ENCODE measurements at regions not wholly inside any gene's neighbourhood (a gene's known extent, or its start where the extent isn't known, plus 50 kb on each side); places are given as distances from the start of the nearest gene placed in this dataset.
A peak's percentile ranks its signal among the peaks of the same experiment; 100 is the strongest.

- TF ChIP-seq NRF1 (IDR thresholded peaks at IDR 0.05; ENCODE audit: low read depth, low read length), result no peak
- peak; percentile 23; the same call in 1 of the 2 replicates for TF ChIP-seq RXRA (IDR thresholded peaks at IDR 0.05; ENCODE audit: borderline replicate concordance, low read depth)
- TF ChIP-seq MAX (IDR thresholded peaks at IDR 0.05; ENCODE audit: low read depth), result peak; percentile 66; the same call in 1 of the 2 replicates
- no peak for TF ChIP-seq MXI1 (IDR thresholded peaks at IDR 0.05; ENCODE audit: low read depth, low read length)
- peak; percentile 49 for TF ChIP-seq PBX3 (IDR thresholded peaks at IDR 0.05)
- TF ChIP-seq TAF1 (IDR thresholded peaks at IDR 0.05; ENCODE audit: borderline replicate concordance, low read depth, low read length), result no peak
- no peak for TF ChIP-seq SIN3A (IDR thresholded peaks at IDR 0.05; ENCODE audit: borderline replicate concordance, low read depth, low read length)
- peak; percentile 67; the same call in 1 of the 2 replicates for TF ChIP-seq JUND (IDR thresholded peaks at IDR 0.05)
- no peak for TF ChIP-seq MEF2A (IDR thresholded peaks at IDR 0.05; ENCODE audit: borderline replicate concordance, low read depth)
- TF ChIP-seq POLR2AphosphoS5 (IDR thresholded peaks at IDR 0.05; ENCODE audit: low read depth, low read length), result no peak
Measured at GRCh38 chr11:27234043-27234668, 128.9 kb downstream of the CCDC34 start (continued).

- H3K9me2 ChIP-seq, result no peaks in the 10 kb centered on the region
- 98% methylated on average over 3 of the region's 3 CpGs for WGBS (ENCODE audit: low lambda C conversion rate)
- H3K4me2 ChIP-seq, result peak overlapping the region; percentile 42; the same call in 1 of the 2 replicates
- H3K27me3 ChIP-seq (ENCODE audit: insufficient read depth), result no peaks in the 10 kb centered on the region
- no peaks in the 10 kb centered on the region for H4K20me1 ChIP-seq (ENCODE audit: insufficient read depth)
- no peak overlapping the region for H3K4me3 ChIP-seq (ENCODE audit: low read depth in 2 of 2, low read length in 1 of 2)
- no peak overlapping the region for H3K9ac ChIP-seq
- H3F3A ChIP-seq (replicated peaks; ENCODE audit: insufficient read depth), result peaks cover 3% of the 10 kb centered on the region
- H3K27ac ChIP-seq (ENCODE audit: low read depth in 2 of 2, low read length in 1 of 2), result peak overlapping the region in 1 of 2 experiments; percentile 46; a peak in 2 of 4 replicates
- no peak for TF ChIP-seq NFIC (IDR thresholded peaks at IDR 0.05; ENCODE audit: borderline replicate concordance)
- no peak for TF ChIP-seq YY1 (IDR thresholded peaks at IDR 0.05; ENCODE audit: low read depth)
- TF ChIP-seq MAX (IDR thresholded peaks at IDR 0.05; ENCODE audit: low read depth), result no peak
- no peak for TF ChIP-seq FOSL2 (IDR thresholded peaks at IDR 0.05; ENCODE audit: borderline replicate concordance, low read depth)
- no peak for TF ChIP-seq ZBTB33 (IDR thresholded peaks at IDR 0.05; ENCODE audit: borderline replicate concordance, low read depth)
- no peak for TF ChIP-seq RCOR1 (IDR thresholded peaks at IDR 0.05; ENCODE audit: low read length)
- TF ChIP-seq JUND (IDR thresholded peaks at IDR 0.05), result no peak
- no peak for TF ChIP-seq NRF1 (IDR thresholded peaks at IDR 0.05; ENCODE audit: low read depth, low read length)
- TF ChIP-seq GABPA (IDR thresholded peaks at IDR 0.05; ENCODE audit: low read depth), result no peak
- TF ChIP-seq RXRA (IDR thresholded peaks at IDR 0.05; ENCODE audit: borderline replicate concordance, low read depth), result no peak
- no peak for TF ChIP-seq FOXJ3 (CRISPR knock-in tag; IDR thresholded peaks at IDR 0.05)
- TF ChIP-seq ELF1 (IDR thresholded peaks at IDR 0.05), result no peak
- no peak for TF ChIP-seq SMC3 (IDR thresholded peaks at IDR 0.05; ENCODE audit: low read depth, low read length)
- no peak for TF ChIP-seq CTCF (IDR thresholded peaks at IDR 0.05)
- no peak for TF ChIP-seq TAF1 (IDR thresholded peaks at IDR 0.05; ENCODE audit: borderline replicate concordance, low read depth, low read length)
- TF ChIP-seq TEAD4 (IDR thresholded peaks at IDR 0.05; ENCODE audit: borderline replicate concordance, insufficient read depth), result no peak
- TF ChIP-seq EP300 (IDR thresholded peaks at IDR 0.05; ENCODE audit: borderline replicate concordance in 1 of 2, low read depth in 1 of 2, low read length in 1 of 2), result no peak
- peaks cover 0 to 22% of the 10 kb centered on the region in 2 experiments; a peak in 1 of 4 replicates for H3K4me1 ChIP-seq (ENCODE audit: control insufficient read depth in 1 of 2, insufficient read depth in 2 of 2, low read depth in 1 of 2, low read length in 1 of 2)
- ChIA-PET POLR2A (no interaction called here), CTCF (interaction anchor here (1.1 to 1.8 kb wide), 3 partner anchors 10 to 252 kb away, joined by 3 to 5 read pairs (median 4); no protein-coding TSS in a partner anchor)
- DNase-seq, result no peak
- H3K79me2 ChIP-seq (ENCODE audit: insufficient read depth), result no peaks in the 10 kb centered on the region
- no peaks in the 10 kb centered on the region for H3K36me3 ChIP-seq (replicated peaks in 1 of 2; ENCODE audit: control insufficient read depth in 1 of 2, insufficient read depth in 2 of 2, low read length in 1 of 2)
- no peaks in the 10 kb centered on the region for H3K9me3 ChIP-seq
- no peak overlapping the region for H2AFZ ChIP-seq (ENCODE audit: low read depth)
Measured at GRCh38 chr11:27233654-27234042, 129.4 kb downstream of the CCDC34 start.

All from SK-N-SH (cell line).